A673 (cell line): ENCODE measurements at regions not wholly inside any gene's neighbourhood (a gene's known extent, or its start where the extent isn't known, plus 50 kb on each side); places are given as distances from the start of the nearest gene placed in this dataset.

Experiments used
- BruUV-seq: library from RNA; stranded (reverse); fragments of 400-500 nt; replicated peaks from 2 replicates; lab custom pipeline; 2021; lab: Mats Ljungman, UMichigan
- CTCF ChIA-PET: fragments of 300-600 bp; sonication (Branson Sonifier 250); formaldehyde crosslinking; loops from one replicate; lab custom pipeline; 2022; ENCODE audit warnings: antibody characterized with exemption; lab: Charles Lee
- POLR2A ChIA-PET: fragments of 300-600 bp; sonication (Branson Sonifier 250); formaldehyde crosslinking; loops from one replicate; lab custom pipeline; 2022; ENCODE audit warnings: antibody characterized with exemption; ENCODE audit not compliant: low non-redundant PET; lab: Charles Lee
- DNase-seq: peaks from one replicate; pipeline ENCODE4 v3.0.0-alpha.2; 2015; ENCODE audit warnings: low spot score
- H3K27ac ChIP-seq: fragments of 200-600 bp; sonication (generic); 2 replicates; pipeline ENCODE4 v1.5.1; 2016; ENCODE audit warnings: mixed run types, low read depth, mild to moderate bottlenecking, mixed read lengths, antibody characterized with exemption, low read length; ENCODE audit not compliant: poor library complexity, severe bottlenecking
- H3K27me3 ChIP-seq: fragments of 200-600 bp; sonication (generic); replicated peaks from 2 replicates; pipeline ENCODE4 v1.6.1; 2017; ENCODE audit warnings: mixed run types, low read depth, mild to moderate bottlenecking, mixed read lengths, antibody characterized with exemption, low read length; ENCODE audit not compliant: insufficient read depth, poor library complexity
- H3K36me3 ChIP-seq: fragments of 200-600 bp; sonication (generic); 2 replicates; pipeline ENCODE4 v1.6.1; 2016; ENCODE audit warnings: mixed run types, mild to moderate bottlenecking, mixed read lengths, antibody characterized with exemption, low read length; ENCODE audit not compliant: insufficient read depth, poor library complexity, severe bottlenecking
- H3K4me1 ChIP-seq: fragments of 200-600 bp; sonication (generic); 2 replicates; pipeline ENCODE4 v1.6.1; 2017; ENCODE audit warnings: mixed run types, mild to moderate bottlenecking, mixed read lengths, antibody characterized with exemption, low read length; ENCODE audit not compliant: insufficient read depth, poor library complexity, severe bottlenecking
- H3K4me3 ChIP-seq: fragments of 200-600 bp; sonication (generic); 2 replicates; pipeline ENCODE4 v1.5.1; 2016; ENCODE audit warnings: low read depth, mixed run types, mild to moderate bottlenecking, mixed read lengths, low read length; ENCODE audit not compliant: poor library complexity, severe bottlenecking
- H3K9me3 ChIP-seq: fragments of 200-600 bp; sonication (generic); 2 replicates; pipeline ENCODE4 v1.6.1; 2016; ENCODE audit warnings: mixed run types, low read depth, mild to moderate bottlenecking, mixed read lengths, antibody characterized with exemption, low read length; ENCODE audit not compliant: poor library complexity, severe bottlenecking
- CTCF ChIP-seq: fragments of 300-800, 200-600 bp; sonication (generic); conservative IDR thresholded peaks from 2 replicates; pipeline ENCODE4 v1.5.1; 2017; ENCODE audit warnings: low read depth, mild to moderate bottlenecking, antibody characterized with exemption, low read length, moderate library complexity, mixed read lengths
- EZH2 ChIP-seq: fragments of 200-600 bp; sonication (generic); IDR thresholded peaks from 2 replicates; pipeline ENCODE4 v1.6.1; 2017; ENCODE audit warnings: borderline replicate concordance, low read depth, mild to moderate bottlenecking, mixed read lengths, antibody characterized with exemption, low read length; ENCODE audit not compliant: poor library complexity, severe bottlenecking
- intact Hi-C: fragments of 100-400 bp; cut with micrococcal nuclease; formaldehyde crosslinking; loops from one replicate; pipeline ENCODE4 v1.10.0; 2022; ENCODE audit not compliant: unreplicated experiment

- DNase-seq = no peak
- H3K4me3 ChIP-seq = no peak overlapping the region
- TF ChIP-seq CTCF = no peak
- no peak for TF ChIP-seq EZH2
- CTCF ChIA-PET = no interaction called here
- no peak overlapping the region for H3K27ac ChIP-seq
- H3K27me3 ChIP-seq = peaks cover 3% of the 10 kb centered on the region
- POLR2A ChIA-PET = no interaction called here
- BruUV-seq = no TSS peak
- intact Hi-C loops = no loop called here
- no peaks in the 10 kb centered on the region for H3K9me3 ChIP-seq
- H3K36me3 ChIP-seq = no peaks in the 10 kb centered on the region
- no peaks in the 10 kb centered on the region for H3K4me1 ChIP-seq
Measured at GRCh38 chr11:11740836-11741235, 100.9 kb upstream of the USP47 start.

- intact Hi-C loops = no loop called here
- Histone ChIP-seq H3K4me1 (no peaks in the 10 kb centered on the region), H3K4me3 (no peak overlapping the region), H3K27me3 (peaks cover 3% of the 10 kb centered on the region), H3K36me3 (no peaks in the 10 kb centered on the region), H3K27ac (no peak overlapping the region), H3K9me3 (no peaks in the 10 kb centered on the region)
- POLR2A ChIA-PET = interaction anchor here (0.6 kb wide), 1 partner anchor 87 kb away, joined by 3 read pairs; no protein-coding TSS in a partner anchor
- TF ChIP-seq EZH2 (no peak), CTCF (no peak)
- BruUV-seq = no TSS peak
- CTCF ChIA-PET = no interaction called here
- DNase-seq = no peak
Measured at GRCh38 chr11:11740073-11740702, 101.6 kb upstream of the USP47 start.

GRCh38 chr11:11738370-11738769 is 103.4 kb upstream of the USP47 start:
- ChIA-PET POLR2A (no interaction called here), CTCF (no interaction called here)
- Histone ChIP-seq H3K4me3 (no peak overlapping the region), H3K4me1 (no peaks in the 10 kb centered on the region), H3K36me3 (no peaks in the 10 kb centered on the region), H3K27ac (no peak overlapping the region), H3K27me3 (peaks cover 3% of the 10 kb centered on the region), H3K9me3 (no peaks in the 10 kb centered on the region)
- intact Hi-C loops = no loop called here
- no peak for TF ChIP-seq EZH2
- no peak for TF ChIP-seq CTCF
- no TSS peak for BruUV-seq
- DNase-seq = no peak
